ENCODE measurements at regions not wholly inside any gene's neighbourhood (a gene's known extent, or its start where the extent isn't known, plus 50 kb on each side); places are given as distances from the start of the nearest gene placed in this dataset.

- H3K4me3 ChIP-seq (ENCODE audit: low read length), result no peak overlapping the region
- DNase-seq (ENCODE audit: low read depth), result no peak
- no peak for TF ChIP-seq CTCF (IDR thresholded peaks at IDR 0.05; ENCODE audit: insufficient read depth, low read depth, low read length, missing control alignments)
These were observed 471.9 kb upstream of the HS6ST1 start for GRCh38 chr2:128790541-128791001.

GRCh38 chr2:128791120-128791984 lies 472.7 kb upstream of the HS6ST1 start:
- no peak for TF ChIP-seq CTCF (IDR thresholded peaks at IDR 0.05; ENCODE audit: insufficient read depth, low read depth, low read length, missing control alignments)
- DNase-seq (ENCODE audit: low read depth), result no peak
- no peak overlapping the region for H3K4me3 ChIP-seq (ENCODE audit: low read length)

GRCh38 chr2:128791985-128792320 lies 473.3 kb upstream of the HS6ST1 start:
- TF ChIP-seq CTCF (IDR thresholded peaks at IDR 0.05; ENCODE audit: insufficient read depth, low read depth, low read length, missing control alignments), result no peak
- no peak for DNase-seq (ENCODE audit: low read depth)
- no peak overlapping the region for H3K4me3 ChIP-seq (ENCODE audit: low read length)

- no peak for DNase-seq (ENCODE audit: low read depth)
- no peak for TF ChIP-seq CTCF (IDR thresholded peaks at IDR 0.05; ENCODE audit: insufficient read depth, low read depth, low read length, missing control alignments)
- no peak overlapping the region for H3K4me3 ChIP-seq (ENCODE audit: low read length)
These were observed 473.9 kb upstream of the HS6ST1 start for GRCh38 chr2:128792476-128793054.

GRCh38 chr2:128793404-128793803 lies 474.7 kb upstream of the HS6ST1 start:
- DNase-seq (ENCODE audit: low read depth), result no peak
- no peak overlapping the region for H3K4me3 ChIP-seq (ENCODE audit: low read length)
- TF ChIP-seq CTCF (IDR thresholded peaks at IDR 0.05; ENCODE audit: insufficient read depth, low read depth, low read length, missing control alignments), result no peak

GRCh38 chr2:128794285-128794684 lies 475.6 kb upstream of the HS6ST1 start:
- H3K4me3 ChIP-seq (ENCODE audit: low read length), result no peak overlapping the region
- DNase-seq (ENCODE audit: low read depth), result no peak
- no peak for TF ChIP-seq CTCF (IDR thresholded peaks at IDR 0.05; ENCODE audit: insufficient read depth, low read depth, low read length, missing control alignments)

Measured in epithelial cell of esophagus (primary cell).